GM10266 (cell line): ENCODE measurements at regions not wholly inside any gene's neighbourhood (a gene's known extent, or its start where the extent isn't known, plus 50 kb on each side); places are given as distances from the start of the nearest gene placed in this dataset.

Experiments
- DNase-seq: peaks from one replicate; pipeline ENCODE4 v3.0.0; 2012; ENCODE audit errors: extremely low spot score
- CTCF ChIP-seq: IDR thresholded peaks from 2 replicates; pipeline ENCODE4 v1.5.1; 2012; ENCODE audit warnings: mild to moderate bottlenecking, low read depth; ENCODE audit not compliant: control insufficient read depth, insufficient read depth; ENCODE audit errors: missing control alignments

GRCh38 chr4:137180349-137180748 lies 351.9 kb downstream of the PCDH18 start:
- TF ChIP-seq CTCF = no peak
- DNase-seq = no peak

GRCh38 chr4:137156807-137157206 lies 375.5 kb downstream of the PCDH18 start:
- no peak for TF ChIP-seq CTCF
- DNase-seq = no peak

GRCh38 chr4:137156054-137156453 lies 376.2 kb downstream of the PCDH18 start:
- DNase-seq = no peak
- no peak for TF ChIP-seq CTCF

- no peak for DNase-seq
- no peak for TF ChIP-seq CTCF
Observed at GRCh38 chr4:137131201-137131600, 401.1 kb downstream of the PCDH18 start.

GRCh38 chr4:137129845-137130244 lies 402.4 kb downstream of the PCDH18 start:
- no peak for TF ChIP-seq CTCF
- DNase-seq = no peak

GRCh38 chr4:137129441-137129840 lies 402.9 kb downstream of the PCDH18 start:
- no peak for DNase-seq
- TF ChIP-seq CTCF = no peak

- no peak for DNase-seq
- TF ChIP-seq CTCF = no peak
Observed at GRCh38 chr4:137125011-137125410, 407.3 kb downstream of the PCDH18 start.
